ENCODE measurements at regions not wholly inside any gene's neighbourhood (a gene's known extent, or its start where the extent isn't known, plus 50 kb on each side); places are given as distances from the start of the nearest gene placed in this dataset.

DNA sequence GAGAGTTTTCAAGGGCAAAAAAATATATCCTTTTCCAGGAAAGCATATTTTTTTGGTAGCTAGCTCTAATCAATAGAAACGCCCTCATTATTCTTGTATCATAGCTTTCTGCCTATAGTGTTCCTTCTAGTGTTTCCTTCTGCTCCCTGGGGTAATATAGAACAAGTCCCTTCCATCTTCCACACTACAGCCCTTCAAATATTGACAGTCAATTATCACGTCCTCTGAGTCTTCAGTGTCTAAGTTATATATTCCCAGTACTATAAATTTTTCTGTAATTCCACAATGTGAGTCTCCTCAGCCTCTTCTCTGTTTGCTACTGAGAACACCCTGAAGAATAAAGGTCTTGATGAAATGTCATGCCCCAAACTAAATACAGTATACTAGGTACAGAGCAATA, 1088.0 kb upstream of the PCDH7 start:
- TF ChIP-seq, protein P1, sequence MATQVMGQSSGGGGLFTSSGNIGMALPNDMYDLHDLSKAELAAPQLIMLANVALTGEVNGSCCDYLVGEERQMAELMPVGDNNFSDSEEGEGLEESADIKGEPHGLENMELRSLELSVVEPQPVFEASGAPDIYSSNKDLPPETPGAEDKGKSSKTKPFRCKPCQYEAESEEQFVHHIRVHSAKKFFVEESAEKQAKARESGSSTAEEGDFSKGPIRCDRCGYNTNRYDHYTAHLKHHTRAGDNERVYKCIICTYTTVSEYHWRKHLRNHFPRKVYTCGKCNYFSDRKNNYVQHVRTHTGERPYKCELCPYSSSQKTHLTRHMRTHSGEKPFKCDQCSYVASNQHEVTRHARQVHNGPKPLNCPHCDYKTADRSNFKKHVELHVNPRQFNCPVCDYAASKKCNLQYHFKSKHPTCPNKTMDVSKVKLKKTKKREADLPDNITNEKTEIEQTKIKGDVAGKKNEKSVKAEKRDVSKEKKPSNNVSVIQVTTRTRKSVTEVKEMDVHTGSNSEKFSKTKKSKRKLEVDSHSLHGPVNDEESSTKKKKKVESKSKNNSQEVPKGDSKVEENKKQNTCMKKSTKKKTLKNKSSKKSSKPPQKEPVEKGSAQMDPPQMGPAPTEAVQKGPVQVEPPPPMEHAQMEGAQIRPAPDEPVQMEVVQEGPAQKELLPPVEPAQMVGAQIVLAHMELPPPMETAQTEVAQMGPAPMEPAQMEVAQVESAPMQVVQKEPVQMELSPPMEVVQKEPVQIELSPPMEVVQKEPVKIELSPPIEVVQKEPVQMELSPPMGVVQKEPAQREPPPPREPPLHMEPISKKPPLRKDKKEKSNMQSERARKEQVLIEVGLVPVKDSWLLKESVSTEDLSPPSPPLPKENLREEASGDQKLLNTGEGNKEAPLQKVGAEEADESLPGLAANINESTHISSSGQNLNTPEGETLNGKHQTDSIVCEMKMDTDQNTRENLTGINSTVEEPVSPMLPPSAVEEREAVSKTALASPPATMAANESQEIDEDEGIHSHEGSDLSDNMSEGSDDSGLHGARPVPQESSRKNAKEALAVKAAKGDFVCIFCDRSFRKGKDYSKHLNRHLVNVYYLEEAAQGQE (IDR thresholded peaks at IDR 0.05; ENCODE audit: insufficient read depth in 1 of 2, low read depth in 2 of 2, low read length in 2 of 2) = no peak
- TF ChIP-seq TAF1 (IDR thresholded peaks at IDR 0.05; ENCODE audit: borderline replicate concordance, insufficient read depth, low read length) (no peak), POLR2AphosphoS5 (IDR thresholded peaks at IDR 0.05; ENCODE audit: low read depth, low read length) (no peak)

All from PFSK-1 (cell line).